ENCODE measurements at regions not wholly inside any gene's neighbourhood (a gene's known extent, or its start where the extent isn't known, plus 50 kb on each side); places are given as distances from the start of the nearest gene placed in this dataset.

GRCh38 chr14:50039734-50040400 is 76.5 kb downstream of the VCPKMT start:
- TF ChIP-seq CTCF (IDR thresholded peaks at IDR 0.05 in 8 of 11, conservative IDR thresholded peaks at IDR 0.05 in 3 of 11) (no peak), POLR2AphosphoS5 (IDR thresholded peaks at IDR 0.05) (no peak)
